ENCODE measurements at regions not wholly inside any gene's neighbourhood (a gene's known extent, or its start where the extent isn't known, plus 50 kb on each side); places are given as distances from the start of the nearest gene placed in this dataset.

DNA sequence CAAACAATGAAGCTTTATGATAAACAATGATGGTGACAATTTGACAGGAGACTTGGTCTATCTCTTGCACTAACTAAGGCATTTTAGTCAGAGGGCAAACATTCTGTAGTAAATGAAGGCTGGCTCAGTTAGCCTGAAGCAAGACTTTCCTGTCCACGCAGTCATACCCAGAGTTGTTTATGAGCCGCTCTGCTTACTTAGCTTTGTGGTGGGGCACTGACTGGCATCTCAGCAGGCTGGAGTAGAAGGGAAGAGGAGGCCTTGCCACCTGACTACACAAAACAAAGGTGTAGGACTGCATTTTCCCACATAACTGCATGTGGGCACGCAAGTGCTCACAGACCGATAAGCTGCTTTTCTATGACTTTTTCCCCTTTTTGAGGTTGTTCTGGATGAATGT is 133.7 kb upstream of the EPB41L4A start:
- TF ChIP-seq POLR2A (IDR thresholded peaks at IDR 0.05) (no peak), CTCF (IDR thresholded peaks at IDR 0.05) (no peak), EP300 (IDR thresholded peaks at IDR 0.05) (no peak)

Measured in stomach (tissue), 4 donors.